SK-N-SH (cell line): ENCODE measurements at regions not wholly inside any gene's neighbourhood (a gene's known extent, or its start where the extent isn't known, plus 50 kb on each side); places are given as distances from the start of the nearest gene placed in this dataset.
A peak's percentile ranks its signal among the peaks of the same experiment; 100 is the strongest.

Experiments used
- CHD2 ChIP-seq: fragments of 150-350 bp; IDR thresholded peaks from 2 replicates; pipeline ENCODE4 v1.6.1; 2018; ENCODE audit warnings: low read length; ENCODE audit not compliant: partially characterized antibody
- CTCF ChIP-seq: fragments of 200-600 bp; sonication (generic); IDR thresholded peaks from 2 replicates; pipeline ENCODE4 v1.6.1; 2017; ENCODE audit warnings: antibody characterized with exemption, mild to moderate bottlenecking, moderate library complexity
- EP300 ChIP-seq, 2 experiments: IDR thresholded peaks; 2 replicates each; pipeline versions ENCODE4 v1.4.0 to v1.6.1; 2012; ENCODE audit warnings: borderline replicate concordance in 1 of 2, low read depth in 1 of 2, low read length in 1 of 2
- FOXJ3 ChIP-seq: sonication (generic); formaldehyde crosslinking; IDR thresholded peaks from 2 replicates; pipeline ENCODE4 v1.5.1; 2020; ENCODE audit warnings: mild to moderate bottlenecking, missing genetic modification reagents
- JUND ChIP-seq: IDR thresholded peaks from 2 replicates; pipeline ENCODE4 v1.4.0; 2012
- MAX ChIP-seq: IDR thresholded peaks from 2 replicates; pipeline ENCODE4 v1.4.0; 2012; ENCODE audit warnings: low read depth
- NFIC ChIP-seq: IDR thresholded peaks from 2 replicates; pipeline ENCODE4 v1.4.0; 2012; ENCODE audit warnings: borderline replicate concordance
- POLR2AphosphoS5 ChIP-seq: IDR thresholded peaks from 2 replicates; pipeline ENCODE4 v1.6.1; 2012; ENCODE audit warnings: low read depth, low read length
- RFX5 ChIP-seq: IDR thresholded peaks from 2 replicates; pipeline ENCODE4 v1.6.1; 2012; ENCODE audit warnings: mild to moderate bottlenecking, improper control_type of control experiment, low read length
- TCF12 ChIP-seq: IDR thresholded peaks from 2 replicates; pipeline ENCODE4 v1.4.0; 2012
- USF2 ChIP-seq: fragments of 150-350 bp; IDR thresholded peaks from 2 replicates; pipeline ENCODE4 v1.6.1; 2017; ENCODE audit warnings: antibody characterized with exemption, low read length, low read depth, borderline replicate concordance
- ZBTB33 ChIP-seq: IDR thresholded peaks from 2 replicates; pipeline ENCODE4 v1.4.0; 2012; ENCODE audit warnings: low read depth, borderline replicate concordance

GRCh38 chrX:45524296-45524695, 323.6 kb upstream of the DIPK2B start:
- peak; percentile 95 for TF ChIP-seq NFIC
- TF ChIP-seq CTCF: no peak
- TF ChIP-seq FOXJ3 (CRISPR knock-in tag): no peak
- no peak for TF ChIP-seq MAX
- TF ChIP-seq EP300 (IDR thresholded peaks at IDR 0.05; ENCODE audit: borderline replicate concordance in 1 of 2, low read depth in 1 of 2, low read length in 1 of 2): peak in 1 of 2 experiments; percentile 33; a peak in 1 of 4 replicates
- TF ChIP-seq RFX5: no peak
- peak; percentile 24; the same call in 1 of the 2 replicates for TF ChIP-seq JUND
- no peak for TF ChIP-seq POLR2AphosphoS5
- no peak for TF ChIP-seq ZBTB33
- TF ChIP-seq USF2: no peak
- TF ChIP-seq CHD2: no peak
- peak; percentile 49; the same call in 1 of the 2 replicates for TF ChIP-seq TCF12
